ENCODE measurements at regions not wholly inside any gene's neighbourhood (a gene's known extent, or its start where the extent isn't known, plus 50 kb on each side); places are given as distances from the start of the nearest gene placed in this dataset.

GRCh38 chr1:4586611-4587160 is 67.7 kb upstream of the AJAP1 start:
- TF ChIP-seq CTCF (IDR thresholded peaks at IDR 0.05) (no peak), POLR2A (IDR thresholded peaks at IDR 0.05) (no peak)
- DNase-seq (ENCODE audit: low spot score in 2 of 2), result peak in 1 of 2 donors; percentile 31
- WGBS, 2 donors, result 53 to 68% methylated on average over 6 of the region's 6 CpGs
- intact Hi-C loops (cut with DNase I; ENCODE audit: low total_unique reads), result no loop called here
- no peak overlapping the region for H3K4me3 ChIP-seq (ENCODE audit: low read depth, poor library complexity, severe bottlenecking)

GRCh38 chr1:4587721-4588120 is 66.7 kb upstream of the AJAP1 start:
- intact Hi-C loops (cut with DNase I; ENCODE audit: low total_unique reads), result no loop called here
- DNase-seq (ENCODE audit: low spot score in 2 of 2), result peak in 1 of 2 donors; percentile 21
- TF ChIP-seq CTCF (IDR thresholded peaks at IDR 0.05), result no peak
- no peak for TF ChIP-seq POLR2A (IDR thresholded peaks at IDR 0.05)
- WGBS, 2 donors, result 71% methylated on average over 6 of the region's 6 CpGs
- H3K4me3 ChIP-seq (ENCODE audit: low read depth, poor library complexity, severe bottlenecking), result no peak overlapping the region

- 38 to 41% methylated on average over 4 of the region's 4 CpGs for WGBS, 2 donors
- no peak overlapping the region for H3K4me3 ChIP-seq (ENCODE audit: low read depth, poor library complexity, severe bottlenecking)
- intact Hi-C loops (cut with DNase I; ENCODE audit: low total_unique reads), result no loop called here
- peak in 1 of 2 donors; percentile 56 for DNase-seq (ENCODE audit: low spot score in 2 of 2)
- no peak for TF ChIP-seq CTCF (IDR thresholded peaks at IDR 0.05)
- TF ChIP-seq POLR2A (IDR thresholded peaks at IDR 0.05), result no peak
Observed at GRCh38 chr1:4590756-4591155, 63.7 kb upstream of the AJAP1 start.

GRCh38 chr1:4591926-4592325 is 62.5 kb upstream of the AJAP1 start:
- intact Hi-C loops (cut with DNase I; ENCODE audit: low total_unique reads), result no loop called here
- TF ChIP-seq CTCF (IDR thresholded peaks at IDR 0.05) (no peak), POLR2A (IDR thresholded peaks at IDR 0.05) (no peak)
- no peak overlapping the region for H3K4me3 ChIP-seq (ENCODE audit: low read depth, poor library complexity, severe bottlenecking)
- peak in 1 of 2 donors; percentile 72 for DNase-seq (ENCODE audit: low spot score in 2 of 2)
- WGBS, 2 donors, result 90 to 92% methylated on average over 13 of the region's 13 CpGs

- WGBS, 2 donors, result 78 to 85% methylated on average over 7 of the region's 7 CpGs
- intact Hi-C loops (cut with DNase I; ENCODE audit: low total_unique reads), result no loop called here
- H3K4me3 ChIP-seq (ENCODE audit: low read depth, poor library complexity, severe bottlenecking), result no peak overlapping the region
- TF ChIP-seq POLR2A (IDR thresholded peaks at IDR 0.05), result no peak
- peak in 1 of 2 donors; percentile 70 for DNase-seq (ENCODE audit: low spot score in 2 of 2)
Observed at GRCh38 chr1:4593106-4593505, 61.3 kb upstream of the AJAP1 start.

GRCh38 chr1:4594286-4594991 is 60.0 kb upstream of the AJAP1 start:
- intact Hi-C loops (cut with DNase I; ENCODE audit: low total_unique reads), result no loop called here
- DNase-seq (ENCODE audit: low spot score in 2 of 2), result peak in 1 of 2 donors; percentile 80
- TF ChIP-seq CTCF (IDR thresholded peaks at IDR 0.05) (no peak), POLR2A (IDR thresholded peaks at IDR 0.05) (no peak)
- no peak overlapping the region for H3K4me3 ChIP-seq (ENCODE audit: low read depth, poor library complexity, severe bottlenecking)
- WGBS, 2 donors, result 69 to 80% methylated on average over 11 to 12 of the region's 13 CpGs
